GM21825 (cell line): ENCODE measurements at regions not wholly inside any gene's neighbourhood (a gene's known extent, or its start where the extent isn't known, plus 50 kb on each side); places are given as distances from the start of the nearest gene placed in this dataset.
"Not testable (repeated sequence)": the region's sequence is repeated elsewhere in the genome, so short reads cannot be mapped to it uniquely, and the experiment has no call there.

Experiments
- ATAC-seq: cut with Tn5 transposase; IDR thresholded peaks from one replicate; pipeline ENCODE4 v1.9.1; 2021; ENCODE audit warnings: mild to moderate bottlenecking, moderate library complexity; ENCODE audit not compliant: unreplicated experiment

DNA sequence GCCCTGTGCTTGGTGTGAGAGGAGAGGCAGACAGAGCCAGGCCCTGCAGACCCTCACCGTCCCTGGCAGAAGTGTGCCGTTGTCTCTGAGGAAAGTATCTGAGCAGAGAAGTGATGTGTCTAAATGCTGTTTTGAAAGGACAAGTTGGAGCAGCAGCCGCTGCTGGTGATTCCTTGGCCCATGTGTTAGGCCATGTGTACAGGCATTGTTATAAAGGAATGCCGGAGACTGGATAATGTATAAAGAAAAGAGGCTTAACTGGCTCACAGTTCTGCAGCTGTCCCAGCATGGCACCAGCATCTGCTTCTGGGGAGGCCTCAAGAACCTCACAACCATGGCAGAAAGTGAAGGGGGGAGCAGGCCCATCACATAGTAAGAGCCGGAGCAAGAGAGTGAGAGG is 334.6 kb upstream of the ATP10A start:
- ATAC-seq = no peak

DNA sequence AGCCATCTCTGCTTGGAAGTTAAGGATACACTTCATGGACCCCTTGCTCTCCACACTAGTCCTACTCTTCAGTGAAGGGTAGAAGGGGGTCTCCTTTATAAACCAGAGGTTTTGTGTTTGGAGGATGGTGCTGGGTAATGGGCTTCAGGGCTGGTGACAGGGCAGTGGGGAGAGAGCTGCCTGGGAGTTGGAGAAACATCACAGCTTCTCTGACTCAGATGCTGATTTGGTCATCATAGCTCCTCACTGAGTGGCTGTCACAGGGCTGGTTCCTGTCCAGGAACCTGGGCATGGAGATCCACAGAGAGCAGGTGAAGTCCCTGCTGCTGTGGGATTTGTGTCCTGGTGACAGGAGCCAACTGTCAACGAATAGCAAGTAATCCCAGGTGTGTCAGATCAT is 333.9 kb upstream of the ATP10A start:
- ATAC-seq = no peak

DNA sequence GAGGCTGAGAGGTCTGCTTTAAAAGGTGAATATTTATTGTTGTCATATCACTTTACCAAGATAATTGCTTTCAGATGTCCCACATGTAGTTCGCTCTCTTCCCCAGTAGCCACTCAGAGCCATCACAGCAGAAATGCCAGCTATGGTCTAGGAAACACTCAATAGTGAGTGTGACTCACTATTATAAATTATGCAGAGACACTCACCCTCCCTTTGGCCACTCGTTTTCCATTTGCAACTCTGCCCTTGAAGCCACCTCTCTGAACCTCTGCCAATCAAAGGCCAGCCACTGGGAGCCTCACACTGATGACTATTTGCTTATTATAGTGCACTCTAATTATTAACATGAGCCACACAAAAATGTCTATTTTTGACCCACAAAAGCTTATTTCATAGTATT is 328.1 kb upstream of the ATP10A start:
- no peak for ATAC-seq

DNA sequence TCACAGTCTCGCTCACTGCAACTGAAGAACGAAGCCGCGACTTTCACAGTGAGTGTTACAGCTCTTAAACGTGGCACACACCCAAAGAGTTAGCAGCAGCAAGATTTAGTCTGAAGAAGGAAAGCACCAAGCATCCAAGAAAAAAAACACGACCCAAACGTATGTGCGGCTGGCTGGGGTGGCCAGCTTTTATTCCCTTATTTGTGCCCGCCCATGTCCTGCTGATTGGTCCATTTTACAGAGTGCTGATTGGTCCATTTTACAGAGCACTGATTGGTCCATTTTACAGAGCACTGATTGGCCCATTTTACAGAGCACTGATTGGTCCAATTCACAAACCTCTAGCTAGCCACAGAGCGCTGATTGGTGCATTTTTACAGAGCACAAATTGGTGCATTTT is 323.0 kb upstream of the ATP10A start:
- ATAC-seq = not testable (repeated sequence)

DNA sequence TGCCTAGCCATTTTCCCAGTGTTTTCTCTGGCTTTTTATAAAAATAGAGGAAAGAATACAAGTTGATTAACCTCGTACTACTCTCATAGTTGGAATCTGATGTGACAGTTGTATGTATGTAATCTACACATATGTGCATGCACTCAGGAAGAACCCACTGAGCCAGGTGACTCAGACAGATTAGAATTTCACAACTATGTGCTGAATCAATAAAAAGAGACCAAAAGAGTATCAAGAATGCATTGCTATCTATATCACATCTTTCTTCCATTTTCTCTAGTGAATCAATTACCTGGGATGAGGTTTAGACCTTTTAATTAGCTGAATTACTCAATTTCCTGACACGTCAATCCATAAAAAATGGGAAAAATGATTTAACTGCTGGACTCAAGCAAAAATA is 319.3 kb upstream of the ATP10A start:
- no peak for ATAC-seq

DNA sequence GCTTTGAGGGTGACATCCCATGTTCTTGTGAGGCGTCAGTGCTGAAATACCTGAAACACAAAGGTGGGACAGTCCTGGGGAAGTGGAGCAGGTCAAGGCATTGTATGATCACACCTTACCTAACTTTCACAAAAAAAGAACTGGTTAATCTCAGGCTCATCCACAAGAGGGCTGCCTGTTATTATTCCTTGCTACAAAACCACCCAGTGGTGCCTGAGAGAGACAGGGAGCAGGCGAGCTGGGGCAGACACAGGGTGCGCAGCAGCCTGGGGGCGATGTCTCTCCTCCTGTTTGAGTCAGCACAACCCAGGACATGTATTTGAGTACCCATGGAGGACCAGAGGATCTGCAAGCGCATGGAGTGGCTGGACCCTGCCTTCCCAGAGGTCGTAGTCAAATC is 316.8 kb upstream of the ATP10A start:
- ATAC-seq = no peak

DNA sequence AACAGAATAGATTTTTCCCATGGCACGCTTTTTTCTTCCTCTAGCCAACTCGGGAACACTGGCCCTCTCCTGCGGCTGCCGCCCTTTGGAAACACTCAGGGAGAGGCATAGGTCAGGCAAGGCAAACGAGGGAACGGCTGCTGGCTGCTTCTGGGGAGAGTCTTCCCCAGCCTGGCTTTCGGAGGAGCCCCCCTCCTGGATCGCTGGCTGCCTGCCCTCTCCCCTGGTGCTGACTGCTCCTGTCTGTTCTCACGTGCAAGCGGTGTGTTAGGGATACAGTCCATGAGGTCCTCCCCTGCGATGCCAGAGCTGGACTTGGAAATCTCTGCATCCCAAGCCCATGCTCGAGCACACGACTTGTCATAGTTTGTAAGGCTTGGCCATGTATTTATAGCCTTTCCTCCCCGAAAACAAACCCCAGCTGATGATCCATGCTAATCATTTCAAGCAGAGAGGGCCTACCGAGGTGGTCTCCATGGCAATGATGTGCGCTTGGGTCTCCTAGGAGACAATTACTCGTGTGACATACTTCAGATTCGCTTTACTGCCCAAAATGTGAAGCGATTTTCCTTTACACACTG is 315.6 kb upstream of the ATP10A start:
- ATAC-seq = no peak

DNA sequence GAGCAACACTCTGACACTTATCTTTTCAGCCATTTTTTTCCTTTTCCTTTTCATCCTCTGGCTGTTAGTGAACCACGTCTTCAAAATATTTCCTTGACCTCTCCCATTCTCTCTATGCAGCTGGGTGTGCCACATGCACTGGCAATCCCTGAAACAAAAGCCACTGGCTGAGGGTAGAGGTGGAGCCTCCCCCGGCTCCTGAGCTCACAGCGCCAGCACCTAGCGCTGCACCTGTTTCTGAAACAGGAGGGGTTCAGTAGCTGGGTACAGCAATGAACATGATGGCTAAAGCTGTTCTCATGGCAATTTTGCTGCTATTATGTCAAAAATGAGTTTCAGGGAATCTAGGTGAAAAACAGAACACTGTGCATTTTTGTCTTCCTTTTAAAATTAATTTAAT is 314.7 kb upstream of the ATP10A start:
- no peak for ATAC-seq

DNA sequence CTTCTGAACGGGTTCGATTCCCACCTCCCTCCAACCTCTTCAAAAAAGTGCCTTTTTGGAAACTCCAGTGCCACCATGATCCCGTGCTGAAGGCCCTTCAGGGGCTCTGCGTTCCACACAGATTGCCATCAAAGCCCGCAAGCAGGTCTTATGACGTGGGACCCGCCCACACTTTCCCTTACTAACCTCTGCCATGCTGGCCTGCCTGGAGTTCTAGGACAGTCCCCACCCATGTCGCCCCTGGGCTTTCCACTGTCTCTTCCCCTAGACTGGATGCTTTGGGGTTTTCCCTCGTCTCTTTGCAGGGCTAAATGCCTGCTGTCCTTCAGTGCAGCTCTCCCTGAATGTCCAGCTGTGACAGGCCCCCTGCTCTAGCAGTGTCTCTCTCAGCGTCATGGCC is 313.7 kb upstream of the ATP10A start:
- no peak for ATAC-seq

DNA sequence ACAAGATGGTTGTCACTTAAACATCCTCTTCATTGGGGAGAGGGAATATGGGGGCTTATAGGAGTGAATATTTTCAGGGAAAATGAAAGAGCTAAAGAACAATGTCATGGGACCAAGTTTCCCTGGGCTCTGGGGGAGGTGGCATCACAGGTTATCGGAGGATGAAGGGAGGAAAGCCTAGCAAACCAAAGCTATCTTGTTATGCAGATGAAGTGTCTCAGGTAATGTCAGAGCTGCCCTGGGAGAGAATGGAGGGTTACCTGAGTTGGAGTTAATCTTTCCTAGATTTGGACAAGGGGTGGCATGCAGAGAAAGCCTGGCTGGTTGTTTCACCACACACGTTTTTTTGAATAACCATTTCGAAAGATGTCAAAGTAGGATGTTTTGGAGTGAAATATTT is 308.1 kb upstream of the ATP10A start:
- ATAC-seq = no peak

DNA sequence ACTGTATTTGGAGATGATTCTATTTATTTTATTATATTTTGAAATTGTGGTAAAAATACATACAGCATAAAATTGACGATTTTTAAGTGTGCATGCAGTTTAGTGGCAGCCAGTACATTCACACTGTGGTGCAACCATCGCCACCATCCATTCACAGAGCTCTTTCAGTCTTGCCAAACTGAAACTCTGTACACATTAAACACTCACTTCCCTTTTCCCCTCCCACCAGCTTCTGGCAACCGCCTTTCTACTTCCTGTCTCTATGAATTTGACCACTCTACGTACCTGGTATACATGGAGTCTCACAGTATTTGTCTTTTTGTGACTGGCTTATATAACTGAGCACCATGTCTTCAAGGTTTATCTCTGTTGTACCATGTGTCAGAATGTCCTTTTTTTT is 303.3 kb upstream of the ATP10A start:
- no peak for ATAC-seq

DNA sequence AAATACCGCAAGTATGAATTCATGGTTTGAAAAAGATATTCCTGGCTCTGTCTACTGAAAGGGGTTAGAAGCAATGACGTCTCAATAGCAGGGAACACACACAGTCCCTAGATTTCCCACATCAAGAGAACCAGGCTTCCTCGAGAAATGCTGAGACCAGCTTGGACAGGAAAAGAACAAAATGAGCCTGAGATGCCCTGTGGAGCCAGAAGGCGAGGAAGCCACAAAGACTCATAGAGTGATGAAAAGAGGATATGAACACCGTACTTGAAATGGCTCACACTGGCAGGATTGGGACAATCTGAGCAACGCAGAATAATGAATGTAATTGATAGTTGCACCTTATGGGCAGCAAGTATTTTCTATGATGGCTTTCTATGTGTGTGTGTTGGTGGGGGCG is 302.4 kb upstream of the ATP10A start:
- ATAC-seq = no peak

DNA sequence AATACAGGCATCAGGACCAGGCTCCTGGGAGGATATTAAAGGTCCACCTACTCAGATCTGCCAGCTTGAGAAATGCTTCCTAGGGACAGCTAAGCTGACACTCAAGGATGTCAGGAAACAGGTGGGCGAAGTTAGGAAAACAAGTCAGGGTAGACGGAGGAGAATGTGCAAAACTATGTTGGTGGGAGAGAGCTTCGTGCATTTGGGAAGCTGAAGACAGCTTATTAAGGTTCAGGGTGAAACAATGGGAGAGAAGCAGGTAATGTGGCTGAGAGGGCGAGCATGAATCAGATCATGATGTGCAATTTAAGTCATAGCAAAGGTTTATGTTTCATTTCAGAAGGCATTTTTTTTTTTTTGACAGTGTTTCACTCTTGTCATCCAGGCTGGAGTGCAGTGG is 297.2 kb upstream of the ATP10A start:
- ATAC-seq = no peak

DNA sequence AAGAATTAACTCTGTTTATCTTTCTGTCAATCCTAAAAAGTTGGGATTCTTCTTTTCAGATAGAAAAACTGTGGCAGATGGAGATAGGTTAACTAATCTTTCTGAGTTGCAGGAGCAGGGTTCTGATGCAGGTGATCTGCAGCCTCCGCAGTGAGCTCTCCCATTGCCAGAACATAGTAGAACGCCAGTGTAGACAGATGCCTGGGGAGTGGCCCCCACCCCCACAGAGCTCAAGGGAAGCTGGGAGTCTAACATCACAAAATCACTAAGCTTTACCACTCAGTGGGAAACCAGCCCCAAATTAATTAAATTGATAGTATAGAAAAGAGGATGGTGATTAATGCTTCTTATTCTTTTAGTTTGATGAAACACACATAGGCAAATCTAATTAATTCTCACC is 295.0 kb upstream of the ATP10A start:
- ATAC-seq = no peak

DNA sequence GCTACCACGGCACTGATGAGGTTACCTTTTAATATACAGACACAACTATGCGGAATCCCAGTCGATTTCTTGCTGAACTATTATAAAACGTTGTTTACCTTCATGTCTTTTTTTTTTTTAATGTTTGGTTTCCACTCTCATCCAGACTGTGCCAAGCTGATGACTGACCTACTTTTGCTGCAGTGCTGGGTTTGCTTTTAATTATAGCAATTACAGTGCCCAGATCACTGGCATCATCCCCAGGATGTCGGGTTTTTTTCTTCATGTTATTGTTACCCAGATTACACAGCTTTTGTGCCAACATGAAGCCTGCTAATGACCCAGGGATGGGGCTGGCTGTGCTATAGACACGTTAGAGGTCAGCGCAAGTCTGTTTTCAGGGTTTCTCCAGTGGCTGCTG is 294.0 kb upstream of the ATP10A start:
- ATAC-seq = no peak

DNA sequence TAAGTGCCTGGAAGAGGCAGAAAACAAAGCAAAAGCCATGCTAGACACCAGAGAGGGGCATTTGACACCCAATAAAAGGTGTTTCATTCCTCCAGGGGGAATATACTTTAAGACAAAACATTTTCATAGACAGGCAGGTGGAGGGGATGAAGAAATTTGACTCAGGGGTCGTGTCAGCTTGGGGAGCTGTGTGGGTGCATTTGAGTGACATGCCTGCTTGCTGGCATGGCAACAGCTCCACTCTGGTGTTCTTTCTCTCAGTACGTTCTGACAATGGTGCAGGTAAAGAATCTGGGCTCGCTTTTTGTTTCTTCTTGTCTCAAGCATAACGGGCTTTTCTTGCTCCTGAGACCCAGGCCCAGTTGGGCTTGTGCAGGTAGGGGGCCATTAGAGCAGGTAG is 292.9 kb upstream of the ATP10A start:
- ATAC-seq = no peak

DNA sequence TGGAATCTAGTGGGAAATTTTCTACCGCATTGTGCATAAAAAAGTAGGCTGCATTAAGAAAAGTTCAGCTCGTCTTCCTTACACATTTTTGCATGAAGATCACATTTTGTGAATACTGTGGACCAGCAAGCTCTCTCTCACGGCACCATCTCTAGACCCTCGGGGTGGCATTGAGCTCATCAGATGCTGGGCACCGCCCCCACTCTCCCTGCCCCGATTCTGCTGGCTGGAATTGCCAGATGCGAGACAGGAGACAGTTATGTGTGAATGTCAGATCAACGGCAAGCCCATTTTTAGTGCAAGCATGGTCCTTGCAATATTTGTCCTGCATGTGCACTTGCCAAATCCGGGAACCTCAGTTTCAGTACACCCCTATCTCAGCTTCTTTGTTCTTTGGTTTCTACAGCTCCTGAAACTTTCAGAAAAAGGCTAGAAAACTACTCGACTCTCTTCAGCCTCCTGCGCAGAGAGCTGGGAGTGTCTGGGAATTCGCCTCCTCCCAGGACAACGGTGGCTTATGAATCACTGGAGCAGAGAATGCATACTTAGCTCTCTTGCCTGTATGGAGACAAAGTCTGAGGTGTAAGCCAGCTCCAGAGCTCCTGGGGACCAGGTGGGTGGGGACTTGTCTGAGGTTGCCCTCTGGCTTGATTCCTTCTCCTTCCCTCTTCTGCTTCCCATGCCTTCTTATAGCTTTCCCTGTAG is 285.2 kb upstream of the ATP10A start:
- ATAC-seq = no peak

DNA sequence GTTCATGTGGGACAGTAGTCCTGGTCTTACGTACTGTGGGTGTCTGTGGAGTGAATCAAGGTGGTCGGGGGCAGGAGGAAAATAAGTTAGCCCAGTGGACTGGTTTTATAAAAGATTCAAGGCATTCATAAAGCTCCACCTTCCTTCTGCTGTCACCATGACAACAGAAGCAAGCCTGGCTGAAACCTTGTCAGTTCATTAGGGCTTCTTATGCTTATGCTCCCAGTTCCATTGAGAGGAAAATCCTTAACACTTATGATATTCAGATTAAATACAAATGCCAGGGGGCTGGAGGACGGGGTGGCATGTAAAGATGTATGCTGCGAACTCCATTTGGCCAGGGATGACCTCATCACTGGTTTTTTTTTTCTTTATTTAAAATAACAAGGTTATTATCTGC is 283.1 kb upstream of the ATP10A start:
- no peak for ATAC-seq

DNA sequence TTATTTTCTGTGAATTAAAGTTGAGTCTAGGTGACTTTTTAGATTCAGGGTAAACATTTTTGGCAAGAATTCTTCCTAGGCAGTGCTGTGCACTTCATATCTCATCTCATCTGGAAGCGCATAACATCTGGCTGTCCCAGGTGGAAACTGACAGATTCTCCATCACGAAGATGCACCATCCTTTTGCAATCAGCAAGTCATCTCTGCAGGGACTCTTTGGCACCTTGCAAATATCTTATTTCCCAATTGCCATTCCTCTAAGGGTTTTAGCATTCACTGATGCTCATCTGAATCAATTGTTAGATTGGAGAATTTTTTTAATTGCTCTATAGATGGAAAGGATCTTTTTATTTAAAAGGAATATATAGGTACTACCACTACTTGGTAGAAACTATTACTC is 282.7 kb upstream of the ATP10A start:
- no peak for ATAC-seq

DNA sequence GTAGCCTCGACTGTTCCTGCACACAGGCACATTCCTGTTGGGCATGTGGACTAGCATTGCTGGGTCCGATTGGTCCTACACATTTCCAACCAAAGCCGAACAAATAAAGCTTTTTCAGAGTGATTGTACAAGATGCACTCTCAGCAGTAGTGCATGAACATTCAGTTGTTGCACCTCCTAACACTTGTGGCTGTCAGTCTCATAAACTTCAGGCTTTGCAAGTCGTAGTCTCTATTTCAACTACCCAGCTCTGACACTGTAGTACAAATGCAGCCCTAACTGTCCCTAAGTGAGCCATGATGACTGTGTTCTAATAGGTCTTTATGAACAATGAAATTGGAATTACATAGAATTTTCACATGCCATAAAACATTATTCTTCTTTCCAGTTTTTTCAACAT is 281.7 kb upstream of the ATP10A start:
- ATAC-seq = no peak

DNA sequence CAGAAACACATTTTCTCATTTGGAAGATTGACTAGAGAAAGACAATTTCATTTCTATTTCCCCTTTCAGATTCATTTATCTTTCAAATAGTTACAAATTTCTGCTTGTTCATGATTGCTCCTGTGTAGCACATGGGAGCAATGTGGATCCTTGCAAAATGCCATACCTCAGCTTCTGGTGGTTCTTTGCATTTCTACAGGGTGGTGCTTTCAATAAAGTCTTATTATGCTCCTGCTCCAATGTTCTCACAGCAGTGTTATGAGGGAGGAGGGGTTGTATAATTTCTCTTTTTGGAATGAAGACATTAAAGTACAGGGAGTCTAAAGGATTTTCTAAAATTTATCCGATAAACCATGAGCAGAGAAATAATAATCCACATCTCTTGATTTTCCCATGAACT is 280.1 kb upstream of the ATP10A start:
- ATAC-seq = no peak

DNA sequence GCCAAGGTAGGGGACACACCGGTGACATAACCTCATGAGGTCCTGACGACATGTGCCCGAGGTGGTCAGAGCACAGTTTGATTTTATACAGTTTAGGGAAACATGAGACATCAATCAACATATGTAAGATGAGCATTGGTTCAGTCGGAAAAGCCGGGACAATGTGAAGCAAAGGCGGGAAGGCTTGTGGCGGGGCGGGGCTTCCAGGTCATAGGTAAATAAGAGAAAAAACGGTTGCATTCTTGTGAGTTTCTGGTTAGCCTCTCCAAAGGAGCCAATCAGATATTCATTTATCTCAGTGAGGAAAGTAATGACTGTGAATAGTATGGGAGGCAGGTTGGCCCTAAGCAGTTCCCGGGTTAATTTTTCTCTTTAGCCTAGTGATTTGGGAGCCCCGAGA is 271.7 kb upstream of the ATP10A start:
- no peak for ATAC-seq

DNA sequence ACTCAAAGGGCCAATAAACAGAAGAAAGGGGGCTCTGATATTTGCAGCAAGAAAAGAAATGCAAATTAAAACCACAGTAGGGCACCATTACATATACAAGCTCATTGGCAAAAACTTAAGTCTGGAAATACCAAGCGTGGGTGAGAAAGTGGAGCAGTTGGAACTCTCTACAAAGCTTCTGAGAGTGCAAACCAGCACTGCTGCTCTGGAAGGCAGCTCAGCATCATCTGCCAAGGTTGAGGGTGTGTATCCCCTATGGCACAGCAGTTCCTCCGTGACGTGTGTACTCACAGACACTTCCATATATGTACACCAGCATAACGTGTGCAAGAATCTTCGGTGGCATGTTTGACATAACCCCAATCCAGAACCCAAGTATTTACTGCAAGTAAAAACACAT is 271.0 kb upstream of the ATP10A start:
- no peak for ATAC-seq
